ENCODE measurements at regions not wholly inside any gene's neighbourhood (a gene's known extent, or its start where the extent isn't known, plus 50 kb on each side); places are given as distances from the start of the nearest gene placed in this dataset.

GRCh38 chr3:28907616-28908015, 373.3 kb upstream of the RBMS3 start:
- TF ChIP-seq POLR2A (IDR thresholded peaks at IDR 0.05) (no peak), CTCF (IDR thresholded peaks at IDR 0.05) (no peak)

All from heart left ventricle (tissue), 13 donors.